PC-3 (cell line): ENCODE measurements at regions not wholly inside any gene's neighbourhood (a gene's known extent, or its start where the extent isn't known, plus 50 kb on each side); places are given as distances from the start of the nearest gene placed in this dataset.

Experiments
- EZH2 ChIP-seq: fragments of 300-600 bp; sonication (generic); IDR thresholded peaks from one replicate; pipeline ENCODE4 v1.6.1; 2017; ENCODE audit warnings: antibody characterized with exemption, mild to moderate bottlenecking, low read length; ENCODE audit not compliant: unreplicated experiment
- TF ChIP-seq, protein P1 (sequence below): fragments of 300-600 bp; sonication (generic); conservative IDR thresholded peaks from 2 replicates; pipeline ENCODE4 v1.5.1; 2017; ENCODE audit warnings: antibody characterized with exemption, low read depth, mild to moderate bottlenecking, low read length

DNA sequence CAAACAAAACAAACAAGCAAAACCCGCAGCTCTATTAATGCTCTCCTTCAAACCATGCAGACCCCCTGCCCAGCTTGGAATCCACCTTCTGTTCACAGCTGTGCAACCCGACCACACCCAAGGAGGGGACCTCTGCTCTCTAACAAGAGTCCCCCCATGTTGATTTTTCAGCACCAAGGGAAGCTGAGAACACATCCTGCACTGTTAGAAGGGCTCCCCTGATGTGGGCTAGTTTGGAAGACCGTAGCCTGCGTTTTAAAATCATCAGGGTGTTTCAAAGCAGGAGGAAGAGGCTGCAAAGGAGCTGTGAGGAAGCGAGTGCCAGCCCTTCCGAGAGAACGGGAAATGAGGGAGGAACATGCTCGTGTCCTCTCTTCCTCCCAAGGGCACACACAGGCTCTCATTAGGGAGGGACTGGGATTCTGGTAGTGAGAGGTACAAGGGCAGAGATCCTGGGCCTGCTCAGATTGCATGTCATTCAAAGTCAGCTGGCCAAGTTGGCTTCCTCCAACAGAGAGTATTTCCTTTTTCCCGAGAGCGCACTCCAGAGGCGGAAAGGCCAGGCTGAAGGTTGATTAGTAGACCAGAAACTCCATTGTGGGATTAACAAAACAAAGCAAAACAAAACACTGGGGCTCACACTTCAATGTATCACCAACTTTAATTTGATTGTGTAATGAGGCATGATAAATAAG lies 185.9 kb downstream of the SEMA6A start:
- no peak for TF ChIP-seq EZH2
- TF ChIP-seq, protein P1, sequence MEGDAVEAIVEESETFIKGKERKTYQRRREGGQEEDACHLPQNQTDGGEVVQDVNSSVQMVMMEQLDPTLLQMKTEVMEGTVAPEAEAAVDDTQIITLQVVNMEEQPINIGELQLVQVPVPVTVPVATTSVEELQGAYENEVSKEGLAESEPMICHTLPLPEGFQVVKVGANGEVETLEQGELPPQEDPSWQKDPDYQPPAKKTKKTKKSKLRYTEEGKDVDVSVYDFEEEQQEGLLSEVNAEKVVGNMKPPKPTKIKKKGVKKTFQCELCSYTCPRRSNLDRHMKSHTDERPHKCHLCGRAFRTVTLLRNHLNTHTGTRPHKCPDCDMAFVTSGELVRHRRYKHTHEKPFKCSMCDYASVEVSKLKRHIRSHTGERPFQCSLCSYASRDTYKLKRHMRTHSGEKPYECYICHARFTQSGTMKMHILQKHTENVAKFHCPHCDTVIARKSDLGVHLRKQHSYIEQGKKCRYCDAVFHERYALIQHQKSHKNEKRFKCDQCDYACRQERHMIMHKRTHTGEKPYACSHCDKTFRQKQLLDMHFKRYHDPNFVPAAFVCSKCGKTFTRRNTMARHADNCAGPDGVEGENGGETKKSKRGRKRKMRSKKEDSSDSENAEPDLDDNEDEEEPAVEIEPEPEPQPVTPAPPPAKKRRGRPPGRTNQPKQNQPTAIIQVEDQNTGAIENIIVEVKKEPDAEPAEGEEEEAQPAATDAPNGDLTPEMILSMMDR: no peak
